IMR-90 (cell line): ENCODE measurements at regions not wholly inside any gene's neighbourhood (a gene's known extent, or its start where the extent isn't known, plus 50 kb on each side); places are given as distances from the start of the nearest gene placed in this dataset.

Source experiments
- BHLHE40 ChIP-seq: fragments of 150-350 bp; IDR thresholded peaks from 2 replicates; pipeline ENCODE4 v1.6.1; 2016; ENCODE audit warnings: mild to moderate bottlenecking, low read depth, low read length
- CHD1 ChIP-seq: IDR thresholded peaks from 2 replicates; pipeline ENCODE4 v1.6.1; 2012; ENCODE audit warnings: low read depth, low read length, improper control_type of control experiment
- MAZ ChIP-seq: IDR thresholded peaks from 2 replicates; pipeline ENCODE4 v1.6.1; 2012; ENCODE audit warnings: low read depth, mild to moderate bottlenecking, low read length, improper control_type of control experiment, moderate library complexity, borderline replicate concordance
- POLR2A ChIP-seq: IDR thresholded peaks from 2 replicates; pipeline ENCODE4 v1.6.1; 2012; ENCODE audit warnings: mild to moderate bottlenecking, low read depth, low read length
- RAD21 ChIP-seq: IDR thresholded peaks from 2 replicates; pipeline ENCODE4 v1.6.1; 2012; ENCODE audit warnings: low read length, improper control_type of control experiment
- RCOR1 ChIP-seq: IDR thresholded peaks from 2 replicates; pipeline ENCODE4 v1.6.1; 2012; ENCODE audit warnings: mild to moderate bottlenecking, low read length, improper control_type of control experiment; ENCODE audit not compliant: insufficient replicate concordance
- RFX5 ChIP-seq: IDR thresholded peaks from 2 replicates; pipeline ENCODE4 v1.8.0; 2012; ENCODE audit warnings: low read depth, mild to moderate bottlenecking, low read length, moderate library complexity
- USF2 ChIP-seq: fragments of 150-350 bp; IDR thresholded peaks from 2 replicates; pipeline ENCODE4 v1.6.1; 2017; ENCODE audit warnings: mild to moderate bottlenecking, antibody characterized with exemption, low read length, low read depth
- TF ChIP-seq, protein P1 (sequence below): fragments of 150-350 bp; IDR thresholded peaks from 2 replicates; pipeline ENCODE4 v1.6.1; 2016; ENCODE audit warnings: low read depth, mild to moderate bottlenecking, low read length, moderate library complexity, borderline replicate concordance
- TF ChIP-seq, protein P2 (sequence below): conservative IDR thresholded peaks from 2 replicates; pipeline ENCODE4 v1.5.1; 2012; ENCODE audit warnings: mild to moderate bottlenecking, low read depth, low read length, improper control_type of control experiment

DNA sequence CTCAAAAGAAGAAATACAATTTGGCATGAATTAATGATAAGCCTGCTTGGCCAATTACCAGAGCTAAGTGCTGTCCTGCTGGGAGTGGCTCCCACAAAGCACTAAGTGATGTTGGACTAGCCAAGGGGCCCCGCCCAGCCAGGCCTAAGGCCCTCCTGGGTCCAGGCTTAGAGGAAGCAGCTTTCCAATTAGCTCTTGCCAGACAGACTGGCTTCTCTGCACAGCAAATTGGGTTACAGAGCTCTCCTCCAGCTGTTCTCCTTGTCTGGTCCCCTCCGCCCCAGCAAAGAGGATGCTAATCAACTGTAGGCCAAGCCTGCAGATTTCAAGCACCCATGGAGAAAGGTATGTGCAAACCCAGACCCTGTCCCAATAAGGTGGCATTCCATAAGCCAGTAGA lies 151.9 kb downstream of the DMRTA2 start:
- TF ChIP-seq, protein P1, sequence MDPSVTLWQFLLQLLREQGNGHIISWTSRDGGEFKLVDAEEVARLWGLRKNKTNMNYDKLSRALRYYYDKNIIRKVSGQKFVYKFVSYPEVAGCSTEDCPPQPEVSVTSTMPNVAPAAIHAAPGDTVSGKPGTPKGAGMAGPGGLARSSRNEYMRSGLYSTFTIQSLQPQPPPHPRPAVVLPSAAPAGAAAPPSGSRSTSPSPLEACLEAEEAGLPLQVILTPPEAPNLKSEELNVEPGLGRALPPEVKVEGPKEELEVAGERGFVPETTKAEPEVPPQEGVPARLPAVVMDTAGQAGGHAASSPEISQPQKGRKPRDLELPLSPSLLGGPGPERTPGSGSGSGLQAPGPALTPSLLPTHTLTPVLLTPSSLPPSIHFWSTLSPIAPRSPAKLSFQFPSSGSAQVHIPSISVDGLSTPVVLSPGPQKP = no peak
- TF ChIP-seq MAZ (no peak), POLR2A (no peak), USF2 (no peak), RFX5 (no peak), RCOR1 (no peak), BHLHE40 (no peak), CHD1 (no peak), RAD21 (no peak)
- TF ChIP-seq, protein P2, sequence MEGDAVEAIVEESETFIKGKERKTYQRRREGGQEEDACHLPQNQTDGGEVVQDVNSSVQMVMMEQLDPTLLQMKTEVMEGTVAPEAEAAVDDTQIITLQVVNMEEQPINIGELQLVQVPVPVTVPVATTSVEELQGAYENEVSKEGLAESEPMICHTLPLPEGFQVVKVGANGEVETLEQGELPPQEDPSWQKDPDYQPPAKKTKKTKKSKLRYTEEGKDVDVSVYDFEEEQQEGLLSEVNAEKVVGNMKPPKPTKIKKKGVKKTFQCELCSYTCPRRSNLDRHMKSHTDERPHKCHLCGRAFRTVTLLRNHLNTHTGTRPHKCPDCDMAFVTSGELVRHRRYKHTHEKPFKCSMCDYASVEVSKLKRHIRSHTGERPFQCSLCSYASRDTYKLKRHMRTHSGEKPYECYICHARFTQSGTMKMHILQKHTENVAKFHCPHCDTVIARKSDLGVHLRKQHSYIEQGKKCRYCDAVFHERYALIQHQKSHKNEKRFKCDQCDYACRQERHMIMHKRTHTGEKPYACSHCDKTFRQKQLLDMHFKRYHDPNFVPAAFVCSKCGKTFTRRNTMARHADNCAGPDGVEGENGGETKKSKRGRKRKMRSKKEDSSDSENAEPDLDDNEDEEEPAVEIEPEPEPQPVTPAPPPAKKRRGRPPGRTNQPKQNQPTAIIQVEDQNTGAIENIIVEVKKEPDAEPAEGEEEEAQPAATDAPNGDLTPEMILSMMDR = no peak
